ENCODE measurements at regions not wholly inside any gene's neighbourhood (a gene's known extent, or its start where the extent isn't known, plus 50 kb on each side); places are given as distances from the start of the nearest gene placed in this dataset.

DNA sequence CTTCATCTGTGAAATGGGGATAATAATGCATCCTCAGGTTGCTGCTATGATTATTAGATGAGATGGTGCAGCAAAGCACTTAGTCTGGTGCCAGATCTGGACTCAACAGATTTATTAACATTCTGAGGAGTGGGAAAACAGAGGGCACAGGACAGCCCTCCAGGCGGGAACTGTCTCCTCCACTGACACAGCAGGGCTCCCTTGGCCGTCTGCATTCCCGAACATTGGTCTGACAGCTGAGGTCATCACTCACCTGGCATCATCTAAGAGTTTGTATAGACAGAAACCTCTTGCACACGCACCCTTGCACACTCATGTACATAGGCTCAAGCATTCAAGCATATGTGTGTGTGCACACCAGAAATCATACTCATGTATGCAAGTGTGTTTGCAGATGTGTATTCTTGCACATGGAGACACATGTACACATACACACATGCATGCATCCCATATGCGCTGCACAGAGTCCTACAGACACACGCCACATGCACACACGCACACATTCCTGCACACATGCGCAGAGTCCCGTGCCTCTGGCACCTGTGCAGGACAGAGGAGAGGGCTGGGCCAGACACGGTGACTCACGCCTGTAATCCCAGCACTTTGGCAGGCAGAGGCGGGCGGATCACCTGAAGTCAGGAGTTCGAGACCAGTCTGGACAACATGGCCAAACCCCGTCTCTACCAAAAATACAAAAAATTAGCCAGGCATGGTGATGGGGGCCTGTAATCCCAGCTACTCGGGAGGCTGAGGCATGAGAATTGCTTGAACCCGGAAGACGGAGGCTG, 173.3 kb upstream of the GLI2 start:
- no peak overlapping the region for H3K4me3 Mint-ChIP-seq
- no peaks in the 10 kb centered on the region for H3K9me3 Mint-ChIP-seq
- no peaks in the 10 kb centered on the region for H3K36me3 Mint-ChIP-seq
- no peak overlapping the region for H3K27ac Mint-ChIP-seq
- DNase-seq, result no peak
- H3K27me3 Mint-ChIP-seq, result no peaks in the 10 kb centered on the region
- no peaks in the 10 kb centered on the region for H3K4me1 Mint-ChIP-seq

DNA sequence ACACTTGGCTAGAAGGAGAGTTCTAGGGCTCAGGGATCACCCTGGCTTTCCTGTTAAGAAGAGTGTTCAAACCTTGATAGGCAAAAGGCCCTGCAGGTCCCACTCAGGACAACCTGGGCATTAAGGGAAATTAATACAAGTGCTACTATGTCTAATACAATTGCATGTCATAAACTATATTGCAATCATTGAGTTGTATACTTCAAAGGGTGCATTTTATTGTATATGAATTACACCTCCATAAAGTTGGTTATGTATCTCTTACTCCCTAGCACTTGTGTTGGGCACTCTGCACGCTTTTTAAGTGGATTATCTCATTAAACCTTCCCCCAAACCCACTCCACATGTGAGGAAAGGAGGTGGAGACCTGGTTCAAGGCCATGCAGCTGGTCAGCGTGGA, 172.1 kb upstream of the GLI2 start:
- Mint-ChIP-seq H3K4me3 (no peak overlapping the region), H3K4me1 (no peaks in the 10 kb centered on the region), H3K36me3 (no peaks in the 10 kb centered on the region), H3K9me3 (no peaks in the 10 kb centered on the region), H3K27ac (no peak overlapping the region), H3K27me3 (no peaks in the 10 kb centered on the region)
- DNase-seq, result no peak

DNA sequence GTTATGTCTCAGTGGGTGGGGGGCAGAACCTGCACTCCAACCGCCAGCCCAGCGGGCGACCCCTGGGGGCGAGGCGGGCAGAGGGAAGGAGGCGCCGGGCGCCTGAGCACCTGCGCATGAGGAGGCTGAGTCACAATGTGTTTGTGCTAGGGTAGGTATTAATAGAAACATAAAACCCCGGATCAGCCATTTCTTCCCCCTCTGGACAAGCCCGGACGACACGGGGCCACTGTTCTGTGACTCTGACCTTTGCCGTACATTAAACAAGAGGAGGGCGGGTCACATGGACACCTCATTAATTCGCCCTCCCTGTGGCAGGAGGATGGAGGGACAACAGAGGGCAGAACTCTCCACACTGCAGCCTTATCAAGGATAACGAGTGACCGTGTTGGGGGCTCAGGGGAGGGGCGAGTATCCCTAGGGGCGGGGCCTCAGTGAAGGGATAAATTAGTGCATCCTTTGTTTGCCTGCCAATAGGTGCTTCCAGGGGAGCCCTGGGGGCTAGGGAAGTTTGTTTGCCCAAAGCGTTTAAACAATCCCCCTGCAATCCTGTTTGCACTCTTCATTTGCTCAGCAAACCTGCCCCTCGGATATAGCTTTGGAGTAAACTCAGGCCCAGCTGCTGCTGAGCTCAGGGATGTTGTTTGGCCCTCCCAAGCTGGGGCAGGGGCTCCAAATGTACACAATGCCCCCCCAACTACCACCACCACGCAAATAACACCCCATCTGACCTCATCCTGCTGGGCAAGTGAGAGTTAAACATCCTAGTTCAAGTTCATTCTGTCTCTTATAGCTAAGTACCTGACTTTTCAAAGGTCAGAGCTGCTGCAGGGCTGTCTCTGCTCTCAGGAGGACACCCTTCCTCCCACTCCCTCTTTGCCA, 171.2 kb upstream of the GLI2 start:
- Mint-ChIP-seq H3K4me1 (no peaks in the 10 kb centered on the region), H3K36me3 (no peaks in the 10 kb centered on the region), H3K27me3 (no peaks in the 10 kb centered on the region), H3K9me3 (no peaks in the 10 kb centered on the region), H3K27ac (no peak overlapping the region), H3K4me3 (no peak overlapping the region)
- no peak for DNase-seq

DNA sequence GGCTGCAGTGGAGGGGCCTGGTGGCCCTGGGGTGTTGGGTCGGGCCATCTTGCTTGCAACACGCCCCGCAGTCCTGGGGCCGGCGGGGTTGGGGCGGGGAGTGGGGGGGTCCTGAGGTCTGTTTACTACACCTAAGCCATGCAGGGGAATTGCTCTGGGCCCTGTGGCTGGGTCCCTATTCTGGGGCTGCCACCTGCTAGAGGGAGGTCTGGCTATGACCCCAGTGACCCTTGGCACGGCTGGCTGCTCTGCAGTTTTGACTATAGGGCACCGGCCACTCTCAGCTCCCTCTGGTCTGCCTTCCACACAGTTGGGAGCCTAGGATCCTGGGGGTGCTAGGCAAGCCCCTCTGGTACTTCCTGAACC, 170.6 kb upstream of the GLI2 start:
- no peaks in the 10 kb centered on the region for H3K4me1 Mint-ChIP-seq
- H3K27ac Mint-ChIP-seq, result no peak overlapping the region
- H3K27me3 Mint-ChIP-seq, result no peaks in the 10 kb centered on the region

DNA sequence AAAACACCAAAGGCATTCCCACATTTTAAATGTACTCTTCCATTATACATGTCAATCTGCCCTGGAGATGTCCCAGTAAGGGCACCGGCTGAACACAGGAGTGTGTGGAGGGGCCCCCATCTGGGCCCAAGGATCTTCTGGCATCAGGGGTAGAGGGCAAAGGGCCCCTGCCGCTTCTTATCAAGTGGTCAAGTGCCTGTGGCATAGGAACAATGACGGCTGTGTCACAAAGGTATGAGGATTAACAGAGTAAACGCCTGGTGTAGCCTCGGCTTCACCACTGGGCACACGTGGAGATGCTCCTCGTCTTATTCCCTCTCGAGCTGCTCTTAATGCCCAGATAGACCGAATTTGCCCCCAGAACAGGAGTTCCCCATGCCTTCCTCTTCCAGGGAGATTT, 169.7 kb upstream of the GLI2 start:
- Mint-ChIP-seq H3K27me3 (no peaks in the 10 kb centered on the region), H3K4me3 (no peak overlapping the region), H3K9me3 (no peaks in the 10 kb centered on the region), H3K4me1 (no peaks in the 10 kb centered on the region), H3K27ac (no peak overlapping the region), H3K36me3 (no peaks in the 10 kb centered on the region)
- no peak for DNase-seq

More for the DNA sequence above, 170.6 kb upstream of the GLI2 start:
- Mint-ChIP-seq H3K4me3 (no peak overlapping the region), H3K36me3 (no peaks in the 10 kb centered on the region), H3K9me3 (no peaks in the 10 kb centered on the region)
- no peak for DNase-seq

DNA sequence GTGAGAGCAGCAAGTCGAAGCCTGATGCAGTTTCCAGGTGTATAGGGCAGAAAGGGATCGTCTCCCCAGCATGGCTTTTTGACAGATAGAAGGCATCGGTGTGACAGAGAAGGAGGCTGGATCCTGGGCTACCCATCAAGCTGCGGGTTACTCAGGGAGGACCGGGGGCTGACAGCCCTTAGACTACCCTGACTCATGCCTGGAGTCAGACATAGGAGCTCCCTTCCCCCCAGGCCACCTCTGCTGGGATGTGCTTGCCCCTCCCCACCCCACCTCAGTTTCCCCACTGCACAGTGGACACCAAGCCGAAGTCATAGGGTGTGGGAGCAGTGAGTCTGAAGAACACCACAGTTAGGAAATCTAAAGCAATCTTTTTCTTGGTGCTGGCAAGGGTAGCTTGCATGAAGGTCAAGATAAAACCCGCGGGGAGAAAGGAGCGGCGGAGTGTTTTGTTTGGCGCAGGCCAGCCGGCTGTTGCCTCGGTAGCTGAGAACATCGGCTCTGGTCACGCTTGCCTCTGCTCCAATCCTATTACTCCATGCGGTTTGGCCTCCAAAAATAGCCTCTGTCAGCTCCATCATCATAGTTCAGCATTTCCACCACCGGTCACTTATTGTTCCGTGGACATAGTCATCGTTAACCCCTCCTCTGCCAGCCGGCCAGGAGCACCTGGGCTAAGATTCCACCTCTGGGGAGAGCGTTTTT, 169.2 kb upstream of the GLI2 start:
- Mint-ChIP-seq H3K36me3 (no peaks in the 10 kb centered on the region), H3K27ac (no peak overlapping the region), H3K4me3 (no peak overlapping the region), H3K9me3 (no peaks in the 10 kb centered on the region), H3K4me1 (no peaks in the 10 kb centered on the region), H3K27me3 (no peaks in the 10 kb centered on the region)
- DNase-seq, result no peak

DNA sequence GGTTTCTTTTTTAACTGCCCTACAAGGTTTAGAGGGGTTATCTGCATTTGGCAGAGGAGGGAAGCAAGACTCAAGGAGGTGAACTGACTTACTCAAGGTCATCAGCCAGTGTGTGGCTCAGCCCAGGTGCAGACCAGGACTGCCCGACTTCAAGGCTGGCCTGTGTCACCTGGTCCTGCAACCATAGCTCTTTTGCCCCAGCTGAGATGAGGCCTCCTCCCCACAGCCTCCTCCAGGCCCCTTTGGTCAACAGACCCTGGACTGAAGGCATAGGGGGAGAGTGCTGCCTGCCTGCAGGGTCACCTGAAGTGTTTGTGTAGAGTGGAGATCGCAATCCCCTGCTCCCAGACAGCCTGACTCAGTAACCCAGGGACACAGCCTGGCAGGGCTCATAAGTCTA, 168.5 kb upstream of the GLI2 start:
- H3K9me3 Mint-ChIP-seq, result no peaks in the 10 kb centered on the region
- no peaks in the 10 kb centered on the region for H3K36me3 Mint-ChIP-seq
- H3K27me3 Mint-ChIP-seq, result no peaks in the 10 kb centered on the region
- DNase-seq, result no peak
- H3K27ac Mint-ChIP-seq, result no peak overlapping the region
- no peaks in the 10 kb centered on the region for H3K4me1 Mint-ChIP-seq
- H3K4me3 Mint-ChIP-seq, result no peak overlapping the region

DNA sequence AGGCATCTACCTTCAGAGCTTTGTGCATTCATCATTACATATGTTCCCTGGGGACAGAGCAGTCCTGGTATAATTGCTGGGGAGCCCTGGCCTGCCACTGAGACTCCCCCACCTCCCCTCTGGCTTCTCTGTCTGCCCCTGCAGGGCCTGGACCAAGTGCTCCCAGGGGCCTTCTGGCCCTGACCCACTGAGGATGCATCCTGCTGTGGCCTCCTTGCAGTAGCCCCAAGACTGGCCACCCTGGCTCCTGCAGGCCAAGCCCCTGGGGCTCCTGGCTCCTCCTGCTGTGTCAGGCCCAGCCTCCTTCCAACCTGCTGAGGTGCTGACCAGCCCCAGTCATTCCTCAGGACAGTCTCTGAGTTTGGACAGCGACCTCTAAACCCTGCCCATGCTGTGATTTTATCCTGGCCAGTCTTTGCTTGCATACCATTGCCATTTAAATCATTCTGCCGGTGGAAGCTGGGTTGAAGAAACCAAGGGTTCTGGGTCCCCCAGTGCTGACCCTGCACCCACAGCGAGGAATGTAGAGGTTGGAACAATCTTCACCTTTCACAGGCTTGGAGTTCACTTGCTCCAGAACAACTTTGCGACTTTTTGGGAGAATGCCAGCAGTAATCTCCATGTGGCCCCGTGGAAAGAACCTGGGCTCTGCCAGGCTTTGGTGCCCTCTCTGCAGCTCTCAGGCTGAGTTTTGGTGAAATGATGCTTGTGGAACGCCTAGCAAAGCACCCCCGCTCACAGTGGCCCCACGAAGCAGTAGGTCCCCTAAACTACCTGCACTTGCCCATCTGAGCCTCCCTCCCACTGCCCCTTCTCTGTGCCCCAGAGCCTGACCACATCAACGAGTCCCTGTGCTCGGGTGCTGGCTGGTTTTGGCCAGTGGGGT, 167.3 kb upstream of the GLI2 start:
- Mint-ChIP-seq H3K4me3 (no peak overlapping the region), H3K27me3 (no peaks in the 10 kb centered on the region)
- no peak for DNase-seq

DNA sequence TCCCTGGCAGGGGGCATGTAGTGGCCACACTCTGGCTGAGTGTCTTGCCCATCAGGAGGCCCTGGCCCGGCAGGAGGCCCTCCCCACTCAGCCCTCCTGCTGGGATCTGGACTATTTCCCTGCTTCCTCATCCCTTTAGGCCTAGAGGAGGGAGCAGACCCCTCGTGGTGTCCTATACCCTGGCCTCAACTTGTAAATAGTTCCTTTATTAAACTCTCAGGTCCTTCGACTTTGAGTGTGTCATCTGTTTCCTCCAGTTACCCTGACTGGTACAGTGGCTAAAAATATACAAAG, 166.7 kb upstream of the GLI2 start:
- Mint-ChIP-seq H3K4me3 (no peak overlapping the region), H3K9me3 (no peaks in the 10 kb centered on the region), H3K36me3 (no peaks in the 10 kb centered on the region), H3K27me3 (no peaks in the 10 kb centered on the region), H3K27ac (no peak overlapping the region), H3K4me1 (no peaks in the 10 kb centered on the region)
- DNase-seq, result no peak

More for the DNA sequence above, 167.3 kb upstream of the GLI2 start:
- Mint-ChIP-seq H3K27ac (no peak overlapping the region), H3K36me3 (no peaks in the 10 kb centered on the region), H3K4me1 (no peaks in the 10 kb centered on the region), H3K9me3 (no peaks in the 10 kb centered on the region)

DNA sequence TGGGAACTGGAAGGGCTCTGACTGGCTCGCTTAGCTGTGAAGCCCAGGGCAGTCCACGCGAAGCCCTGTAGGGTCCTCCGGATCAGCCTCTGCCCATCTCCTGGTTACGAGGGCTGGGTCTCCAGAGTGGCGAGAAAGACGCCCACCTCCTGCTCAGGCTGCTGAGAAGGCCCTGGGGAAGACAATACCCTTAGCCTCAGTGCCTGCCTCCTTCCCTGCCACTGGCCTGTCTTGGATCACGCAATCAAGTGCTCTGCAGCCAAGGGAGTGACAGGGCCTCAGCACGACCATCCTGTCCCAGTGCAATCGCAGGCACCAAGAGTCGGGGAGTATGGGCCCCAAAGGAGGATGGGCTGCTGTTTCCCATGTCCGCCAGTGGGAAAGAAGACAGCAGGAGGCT, 165.7 kb upstream of the GLI2 start:
- Mint-ChIP-seq H3K27me3 (peaks cover 2% of the 10 kb centered on the region), H3K27ac (no peak overlapping the region), H3K4me3 (no peak overlapping the region), H3K36me3 (no peaks in the 10 kb centered on the region), H3K9me3 (no peaks in the 10 kb centered on the region), H3K4me1 (no peaks in the 10 kb centered on the region)
- no peak for DNase-seq

DNA sequence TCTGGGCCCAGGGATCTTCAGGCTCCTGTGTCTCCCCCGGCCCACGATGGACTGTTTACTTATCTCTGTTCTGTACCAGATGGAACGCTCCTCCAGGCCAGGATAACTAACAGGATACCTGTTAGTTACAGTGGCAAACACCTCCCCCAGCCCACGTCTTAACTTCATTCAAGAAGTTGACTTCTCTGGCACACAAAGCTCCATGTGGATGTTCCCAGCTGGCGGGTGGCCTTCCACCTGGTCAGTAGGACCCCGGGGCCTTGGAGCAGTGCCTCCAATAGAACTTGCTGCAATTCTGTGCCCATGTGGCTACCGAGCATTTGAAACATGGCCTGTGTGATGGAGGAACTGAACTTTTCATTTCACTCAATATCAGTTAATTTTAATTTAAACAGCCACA, 165.1 kb upstream of the GLI2 start:
- Mint-ChIP-seq H3K9me3 (no peaks in the 10 kb centered on the region), H3K27me3 (peaks cover 6% of the 10 kb centered on the region), H3K27ac (no peak overlapping the region), H3K36me3 (no peaks in the 10 kb centered on the region), H3K4me3 (no peak overlapping the region), H3K4me1 (no peaks in the 10 kb centered on the region)
- DNase-seq, result no peak

DNA sequence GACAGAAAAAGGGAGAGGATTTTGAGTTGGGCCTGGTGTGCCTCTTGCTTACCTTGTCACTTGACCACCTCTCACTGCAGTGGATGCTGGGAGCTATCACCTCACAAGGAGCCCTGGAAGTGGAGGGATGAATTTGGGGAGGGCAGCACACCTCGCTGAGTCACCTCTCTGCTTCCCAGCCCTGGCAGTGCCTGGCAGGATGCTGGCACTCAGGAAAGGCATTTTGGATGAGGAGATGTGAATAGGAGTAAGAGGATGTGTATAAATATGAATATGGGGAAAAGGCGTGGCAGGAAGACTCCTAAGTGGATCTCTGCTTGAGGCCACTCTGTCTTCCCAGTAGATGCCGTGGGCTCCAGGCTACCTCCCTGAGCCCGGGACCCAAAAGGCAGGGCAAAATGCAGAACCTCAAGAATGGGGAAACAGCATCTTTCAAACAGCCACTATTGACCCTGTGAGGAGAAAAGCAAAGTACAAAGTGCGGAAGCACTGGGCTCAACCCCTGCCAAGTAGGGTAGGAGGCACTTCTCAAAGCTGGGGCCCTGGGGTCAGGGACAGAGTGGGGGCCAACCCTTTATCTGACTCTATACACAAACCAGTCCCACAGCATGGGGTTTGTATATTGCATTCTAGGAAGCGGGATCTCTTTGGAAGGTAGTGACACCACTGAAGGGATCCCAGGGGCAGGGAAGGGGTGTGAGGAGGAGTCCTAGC, 164.5 kb upstream of the GLI2 start:
- no peak overlapping the region for H3K27ac Mint-ChIP-seq
- peaks cover 11% of the 10 kb centered on the region for H3K27me3 Mint-ChIP-seq
- no peaks in the 10 kb centered on the region for H3K4me1 Mint-ChIP-seq
- H3K4me3 Mint-ChIP-seq, result no peak overlapping the region
- no peaks in the 10 kb centered on the region for H3K9me3 Mint-ChIP-seq
- H3K36me3 Mint-ChIP-seq, result no peaks in the 10 kb centered on the region
- DNase-seq, result no peak

DNA sequence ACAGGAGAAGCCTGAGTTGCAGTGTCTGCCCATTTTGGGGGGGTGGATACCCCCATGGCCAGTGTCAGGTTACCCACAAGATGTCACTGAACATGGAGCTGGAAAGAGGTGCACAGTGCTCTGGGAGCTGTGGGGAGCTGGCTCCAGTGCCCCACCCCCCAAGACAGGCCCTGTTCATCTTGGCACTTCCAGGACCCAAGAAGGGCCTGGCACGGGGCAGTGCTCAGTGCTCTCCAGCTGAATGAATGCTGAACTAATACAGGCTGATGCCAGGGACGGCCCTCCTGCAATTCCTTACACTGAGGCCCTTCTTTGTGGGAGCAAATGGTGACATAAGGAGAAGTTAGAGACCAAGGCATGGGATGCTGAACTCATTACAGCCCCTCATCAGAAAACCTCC, 163.4 kb upstream of the GLI2 start:
- Mint-ChIP-seq H3K36me3 (no peaks in the 10 kb centered on the region), H3K9me3 (no peaks in the 10 kb centered on the region), H3K4me3 (no peak overlapping the region), H3K4me1 (no peaks in the 10 kb centered on the region), H3K27me3 (peaks cover 17% of the 10 kb centered on the region), H3K27ac (no peak overlapping the region)
- DNase-seq, result no peak

DNA sequence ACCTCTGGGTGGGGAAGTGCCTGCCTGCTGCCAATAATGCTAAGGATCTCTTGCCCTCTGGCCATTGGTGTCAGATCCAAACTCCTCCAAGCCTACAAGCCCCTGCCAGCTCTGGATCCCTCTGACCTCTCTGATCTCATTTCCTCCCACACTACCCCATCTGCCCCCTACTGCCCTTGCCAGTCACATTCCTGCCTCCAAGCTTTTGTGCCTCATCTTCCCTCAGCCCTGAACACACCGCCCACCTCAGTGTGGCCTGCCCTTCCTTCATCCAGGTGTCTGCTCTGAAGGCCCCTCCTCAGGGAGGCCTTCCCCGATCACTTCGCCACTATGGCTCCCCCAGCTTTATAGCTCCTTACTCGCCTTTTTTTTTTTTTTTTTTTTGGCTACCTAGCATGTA, 161.0 kb upstream of the GLI2 start:
- H3K4me1 Mint-ChIP-seq, result no peaks in the 10 kb centered on the region
- peaks cover 27% of the 10 kb centered on the region for H3K27me3 Mint-ChIP-seq
- no peak for DNase-seq
- no peaks in the 10 kb centered on the region for H3K9me3 Mint-ChIP-seq
- no peak overlapping the region for H3K27ac Mint-ChIP-seq
- H3K36me3 Mint-ChIP-seq, result no peaks in the 10 kb centered on the region
- no peak overlapping the region for H3K4me3 Mint-ChIP-seq

Data from activated naive CD8-positive, alpha-beta T cell treated with anti-CD3 and anti-CD28 coated beads for 36 hours (primary cell).